Stimulated activated CD8-positive, alpha-beta memory T cell treated with anti-CD3 and anti-CD28 coated beads, Interleukin-12 subunit alpha, Interleukin-12 subunit beta, amount 100 ng/mL, for 1 hour (primary cell): ENCODE measurements at regions not wholly inside any gene's neighbourhood (a gene's known extent, or its start where the extent isn't known, plus 50 kb on each side); places are given as distances from the start of the nearest gene placed in this dataset.

Source experiments
- DNase-seq: peaks from one replicate; pipeline ENCODE4 v3.0.0-alpha.2; 2020; ENCODE audit warnings: low read depth

GRCh38 chr1:231108516-231109302, 53.1 kb upstream of the TRIM67 start:
- DNase-seq, result no peak

GRCh38 chr1:231107600-231108326, 54.1 kb upstream of the TRIM67 start:
- DNase-seq, result no peak

- DNase-seq, result no peak
Observed at GRCh38 chr1:231107151-231107550, 54.7 kb upstream of the TRIM67 start.

GRCh38 chr1:231106347-231106746, 55.5 kb upstream of the TRIM67 start:
- DNase-seq, result no peak

- no peak for DNase-seq
Observed at GRCh38 chr1:231104917-231105316, 56.9 kb upstream of the TRIM67 start.

GRCh38 chr1:231103961-231104360, 57.9 kb upstream of the TRIM67 start:
- no peak for DNase-seq

- no peak for DNase-seq
Observed at GRCh38 chr1:231099996-231100767, 60.1 kb upstream of the FAM89A start.

GRCh38 chr1:231099311-231099710, 59.3 kb upstream of the FAM89A start:
- DNase-seq, result no peak

GRCh38 chr1:231095595-231095994, 55.5 kb upstream of the FAM89A start:
- no peak for DNase-seq

- no peak for DNase-seq
Observed at GRCh38 chr1:231094421-231094820, 54.4 kb upstream of the FAM89A start.

- no peak for DNase-seq
Observed at GRCh38 chr1:231093156-231093922, 53.3 kb upstream of the FAM89A start.

- no peak for DNase-seq
Observed at GRCh38 chr1:231092380-231092779, 52.3 kb upstream of the FAM89A start.

GRCh38 chr1:231091831-231092301, 51.8 kb upstream of the FAM89A start:
- DNase-seq, result peak; percentile 8

- DNase-seq, result no peak
Observed at GRCh38 chr1:231091415-231091814, 51.4 kb upstream of the FAM89A start.
